ENCODE measurements at regions not wholly inside any gene's neighbourhood (a gene's known extent, or its start where the extent isn't known, plus 50 kb on each side); places are given as distances from the start of the nearest gene placed in this dataset.

- Histone ChIP-seq H3K36me3 (ENCODE audit: control insufficient read depth in 2 of 2, insufficient read depth in 1 of 2, low read length in 2 of 2) (no peaks in the 10 kb centered on the region), H3K4me3 (ENCODE audit: low read depth, low read length) (no peak overlapping the region), H3K27ac (ENCODE audit: extremely low read depth, low read depth, low read length) (peak overlapping the region; percentile 20; the same call in 1 of the 2 replicates), H3K9me3 (ENCODE audit: control insufficient read depth, insufficient read depth, low read depth, low read length) (no peaks in the 10 kb centered on the region), H3K4me1 (ENCODE audit: control insufficient read depth, insufficient read depth, low read length) (peaks cover 23% of the 10 kb centered on the region)
- ChIA-PET POLR2A (interaction anchor here (0.6 kb wide), 1 partner anchor 19 kb away, joined by 3 read pairs; no protein-coding TSS in a partner anchor), CTCF (interaction anchor here (0.6 to 3.4 kb wide), 8 partner anchors 11 to 270 kb away, joined by 3 to 29 read pairs (median 4); no protein-coding TSS in a partner anchor)
- no peak for TF ChIP-seq ZNF140 (tag by site-specific recombination; IDR thresholded peaks at IDR 0.05)
- peak; percentile 62; the same call in 1 of the 2 replicates for TF ChIP-seq ZNF10 (tag by site-specific recombination; IDR thresholded peaks at IDR 0.05)
- no peak for TF ChIP-seq ZNF341 (tag by site-specific recombination; IDR thresholded peaks at IDR 0.05; ENCODE audit: low read depth)
- no peak for TF ChIP-seq ZNF274 (IDR thresholded peaks at IDR 0.05; ENCODE audit: low read length)
- no peak for TF ChIP-seq ZNF274 (tag by site-specific recombination; IDR thresholded peaks at IDR 0.05; ENCODE audit: borderline replicate concordance)
- no peak for TF ChIP-seq ZSCAN16 (tag by site-specific recombination; IDR thresholded peaks at IDR 0.05)
- TF ChIP-seq ELK4 (IDR thresholded peaks at IDR 0.05; ENCODE audit: borderline replicate concordance, low read depth, low read length) = no peak
- TF ChIP-seq ZIC2 (tag by site-specific recombination; IDR thresholded peaks at IDR 0.05) = no peak
- TF ChIP-seq ZNF843 (tag by site-specific recombination; IDR thresholded peaks at IDR 0.05) = 0 out of 2 replicates have a peak, but pooled peaks have one; percentile 31
- TF ChIP-seq ZNF837 (tag by site-specific recombination; IDR thresholded peaks at IDR 0.05) = no peak
- no peak for TF ChIP-seq ZNF18 (tag by site-specific recombination; IDR thresholded peaks at IDR 0.05)
- no peak for TF ChIP-seq ZNF221 (tag by site-specific recombination; IDR thresholded peaks at IDR 0.05; ENCODE audit: borderline replicate concordance)
- TF ChIP-seq ZNF248 (tag by site-specific recombination; IDR thresholded peaks at IDR 0.05) = no peak
- TF ChIP-seq ZNF704 (tag by site-specific recombination; IDR thresholded peaks at IDR 0.05) = no peak
- no peak for TF ChIP-seq ZNF26 (tag by site-specific recombination; IDR thresholded peaks at IDR 0.05)
- no peak for TF ChIP-seq ZNF114 (tag by site-specific recombination; IDR thresholded peaks at IDR 0.05)
- no peak for TF ChIP-seq ZNF223 (tag by site-specific recombination; IDR thresholded peaks at IDR 0.05)
- no peak for TF ChIP-seq SP3 (tag by site-specific recombination; IDR thresholded peaks at IDR 0.05)
- TF ChIP-seq TRIM28 (IDR thresholded peaks at IDR 0.05; ENCODE audit: borderline replicate concordance, low read length) = peak; percentile 27; the same call in 1 of the 2 replicates
- TF ChIP-seq PRDM2 (tag by site-specific recombination; IDR thresholded peaks at IDR 0.05; ENCODE audit: borderline replicate concordance) = no peak
- peak; percentile 97 for TF ChIP-seq TCF7L2 (IDR thresholded peaks at IDR 0.05; ENCODE audit: borderline replicate concordance, low read depth, low read length)
- TF ChIP-seq ZNF266 (tag by site-specific recombination; IDR thresholded peaks at IDR 0.05; ENCODE audit: low read depth) = no peak
- no peak for TF ChIP-seq ZNF510 (tag by site-specific recombination; IDR thresholded peaks at IDR 0.05; ENCODE audit: insufficient replicate concordance)
- no peak for TF ChIP-seq SETDB1 (IDR thresholded peaks at IDR 0.05; ENCODE audit: insufficient read length, low read length)
- TF ChIP-seq ZNF175 (tag by site-specific recombination; IDR thresholded peaks at IDR 0.05) = no peak
These were observed 68.5 kb downstream of the PLEKHG1 start for GRCh38 chr6:150667977-150668716.
